K562 (cell line): ENCODE measurements at regions not wholly inside any gene's neighbourhood (a gene's known extent, or its start where the extent isn't known, plus 50 kb on each side); places are given as distances from the start of the nearest gene placed in this dataset.

Source experiments
- ATAC-seq: fragments of 200-7000 bp; cut with Tn5 transposase; 3 replicates; pipeline ENCODE4 v1.9.1; 2020; ENCODE audit warnings: moderate library complexity
- BruUV-seq: library from RNA; stranded (reverse); fragments of 400-500 nt; replicated peaks from 2 replicates; lab custom pipeline; 2021; lab: Mats Ljungman, UMichigan
- CTCF ChIA-PET: fragments of 300-600 bp; formaldehyde crosslinking; extraction: SDS; loops from one replicate; lab custom pipeline; 2021; ENCODE audit warnings: low intra/inter-chr PET ratio; lab: Yijun Ruan, JAX
- POLR2A ChIA-PET: fragments of 300-600, 350-650 bp; sonication (Branson Sonifier 250); formaldehyde crosslinking; extraction: SDS; loops from one replicate; lab custom pipeline; 2021; ENCODE audit warnings: antibody characterized with exemption, inconsistent platforms; lab: Yijun Ruan, JAX
- DNase-seq, 4 experiments: peaks; one replicate each; pipeline versions ENCODE4 v3.0.0 to v3.0.0-alpha.2; 2011 to 2018; ENCODE audit warnings: low spot score in 3 of 4, mixed read lengths in 3 of 4; ENCODE audit errors: extremely low read depth in 1 of 4
- FAIRE-seq: peaks from 2 replicates; lab custom pipeline; 2011; peaks lifted over from hg19 to GRCh38; lab: Jason Lieb, UNC
- H2AFZ ChIP-seq: 2 replicates; pipeline ENCODE4 v1.6.0; 2011; ENCODE audit warnings: low read depth, low read length, control low read depth, inconsistent platforms
- H3K27ac ChIP-seq: fragments of 200-600 bp; 3 replicates; pipeline ENCODE4 v1.8.0; 2011; ENCODE audit warnings: low read depth, mild to moderate bottlenecking, control low read depth, inconsistent platforms, low read length, moderate library complexity, mixed read lengths; ENCODE audit errors: extremely low read depth
- H3K27me3 ChIP-seq, 2 experiments: fragments of 300-600 bp in 1 of 2; 2 replicates in 1 of 2; 3 replicates in 1 of 2; pipeline versions ENCODE4 v1.6.0 to v1.8.0; 2011; ENCODE audit warnings: inconsistent platforms in 2 of 2, low read length in 2 of 2, mild to moderate bottlenecking in 1 of 2, mixed read lengths in 1 of 2, moderate library complexity in 1 of 2; ENCODE audit not compliant: control insufficient read depth in 2 of 2, insufficient read depth in 2 of 2
- H3K36me3 ChIP-seq: fragments of 300-600 bp; 3 replicates; pipeline ENCODE4 v1.8.0; 2011; ENCODE audit warnings: mild to moderate bottlenecking, low read length, inconsistent platforms; ENCODE audit not compliant: control insufficient read depth, insufficient read depth
- H3K4me1 ChIP-seq, 2 experiments: fragments of 200-600 bp in 1 of 2; replicated peaks in 1 of 2; 2 replicates in 1 of 2; 3 replicates in 1 of 2; pipeline versions ENCODE4 v1.5.1 to v1.8.0; 2011; ENCODE audit warnings: inconsistent platforms in 2 of 2, low read length in 2 of 2, mild to moderate bottlenecking in 1 of 2, mixed read lengths in 1 of 2, moderate library complexity in 1 of 2; ENCODE audit not compliant: control insufficient read depth in 2 of 2, insufficient read depth in 2 of 2
- H3K4me2 ChIP-seq: 2 replicates; pipeline ENCODE4 v1.6.1; 2011; ENCODE audit warnings: low read length, control low read depth, inconsistent platforms, mixed read lengths; ENCODE audit not compliant: insufficient read depth
- H3K4me3 ChIP-seq: fragments of 200-600 bp; sonication (generic), shearing (Covaris generic); 2 replicates; pipeline ENCODE4 v1.5.1; 2016; ENCODE audit warnings: control low read depth, inconsistent platforms
- H3K79me2 ChIP-seq: fragments of 200-600 bp; 3 replicates; pipeline ENCODE4 v1.8.0; 2011; ENCODE audit warnings: low read length, inconsistent platforms; ENCODE audit not compliant: control insufficient read depth, insufficient read depth
- H3K9ac ChIP-seq, 2 experiments: 2 replicates each; pipeline versions ENCODE4 v1.6.0 to v1.6.1; 2011; ENCODE audit warnings: low read depth in 2 of 2, low read length in 2 of 2, control low read depth in 1 of 2, inconsistent platforms in 1 of 2, mild to moderate bottlenecking in 1 of 2, mixed read lengths in 1 of 2; ENCODE audit not compliant: insufficient read depth in 1 of 2
- H3K9me1 ChIP-seq: one replicate; pipeline ENCODE4 v1.6.0; 2011; ENCODE audit warnings: inconsistent platforms, mild to moderate bottlenecking, low read length, moderate library complexity; ENCODE audit not compliant: control insufficient read depth, insufficient read depth
- H3K9me3 ChIP-seq: replicated peaks from 2 replicates; pipeline ENCODE4 v1.5.1; 2011; ENCODE audit warnings: low read depth, low read length, inconsistent platforms; ENCODE audit not compliant: control insufficient read depth, insufficient read depth
- H4K20me1 ChIP-seq: replicated peaks from 2 replicates; pipeline ENCODE4 v1.6.1; 2011; ENCODE audit warnings: low read length, inconsistent platforms, mixed read lengths; ENCODE audit not compliant: control insufficient read depth, insufficient read depth
- FOS ChIP-seq: IDR thresholded peaks from 3 replicates; pipeline ENCODE4 v1.6.1; 2011; ENCODE audit not compliant: insufficient read length; ENCODE audit errors: extremely low read depth
- FOXP4 ChIP-seq: sonication (generic); formaldehyde crosslinking; IDR thresholded peaks from 2 replicates; pipeline ENCODE4 v1.8.0; 2022; ENCODE audit warnings: mild to moderate bottlenecking, missing genetic modification reagents, borderline replicate concordance
- LARP7 ChIP-seq: fragments of 450-650 bp; IDR thresholded peaks from 2 replicates; pipeline ENCODE4 v1.6.1; 2016
- NCOA2 ChIP-seq, 2 experiments: fragments of 450-650 bp; IDR thresholded peaks; 2 replicates each; pipeline ENCODE4 v1.6.1; 2018; ENCODE audit warnings: mild to moderate bottlenecking in 2 of 2, moderate library complexity in 1 of 2; ENCODE audit not compliant: partially characterized antibody in 2 of 2
- NFE2 ChIP-seq: IDR thresholded peaks from 2 replicates; pipeline ENCODE4 v1.6.1; 2014; ENCODE audit warnings: antibody characterized with exemption, low read depth
- NFRKB ChIP-seq: fragments of 450-650 bp; IDR thresholded peaks from 2 replicates; pipeline ENCODE4 v1.6.1; 2016; ENCODE audit warnings: low read depth
- TBL1XR1 ChIP-seq, 2 experiments: IDR thresholded peaks; 2 replicates each; pipeline ENCODE4 v1.6.1; 2012; ENCODE audit warnings: improper control_type of control experiment in 2 of 2, low read length in 2 of 2, mild to moderate bottlenecking in 1 of 2
- TCF7 ChIP-seq: sonication (generic); IDR thresholded peaks from 2 replicates; pipeline ENCODE4 v1.6.1; 2016; ENCODE audit warnings: antibody characterized with exemption, borderline replicate concordance
- TCF7L2 ChIP-seq: fragments of 150-350 bp; IDR thresholded peaks from 2 replicates; pipeline ENCODE4 v1.6.1; 2016; ENCODE audit warnings: low read depth, mild to moderate bottlenecking, low read length, moderate library complexity
- TFE3 ChIP-seq: fragments of 450-650 bp; formaldehyde crosslinking; IDR thresholded peaks from 2 replicates; pipeline ENCODE4 v1.4.0; 2020; ENCODE audit warnings: mild to moderate bottlenecking, mixed read lengths
- ZFP30 ChIP-seq: fragments of 250-450 bp; sonication (Bioruptor Pico); IDR thresholded peaks from 2 replicates; pipeline ENCODE4 v1.8.0; 2022; ENCODE audit warnings: moderate library complexity, mild to moderate bottlenecking, inconsistent platforms, borderline replicate concordance
- WGBS: fragments of 100-300 bp; shearing (Covaris generic); methylation state at CpG from one replicate; pipeline ENCODE4 v1.1.6; 2016; ENCODE audit warnings: low coverage, mixed read lengths; ENCODE audit not compliant: insufficient coverage; ENCODE audit errors: missing lambda C conversion rate; 5-methylcytosine and 5-hydroxymethylcytosine counted together
- in situ Hi-C: fragments of 300-500 bp; cut with MboI; formaldehyde crosslinking; loops from 4 replicates; pipeline ENCODE4 v1.15.0; 2018; ENCODE audit warnings: inconsistent platforms, mixed read lengths
- intact Hi-C: fragments of 100-400 bp; cut with micrococcal nuclease; formaldehyde crosslinking; loops from 2 replicates; pipeline ENCODE4 v1.14.2; 2022
- TF ChIP-seq, protein P1 (sequence below): fragments of 250-450 bp; sonication (Bioruptor Pico); IDR thresholded peaks from 2 replicates; pipeline ENCODE4 v1.4.0; 2020; ENCODE audit warnings: mild to moderate bottlenecking, moderate library complexity

- Histone ChIP-seq H3K27ac (no peak overlapping the region), H3K36me3 (no peaks in the 10 kb centered on the region), H3K4me1 (no peaks in the 10 kb centered on the region), H4K20me1 (no peaks in the 10 kb centered on the region), H3K4me2 (no peak overlapping the region), H3K9ac (no peak overlapping the region), H3K9me3 (no peaks in the 10 kb centered on the region), H3K79me2 (no peaks in the 10 kb centered on the region), H3K27me3 (no peaks in the 10 kb centered on the region), H3K4me3 (no peak overlapping the region), H3K9me1 (no peaks in the 10 kb centered on the region), H2AFZ (no peak overlapping the region)
- in situ Hi-C loops (no loop called here), intact Hi-C loops (no loop called here)
- no TSS peak for BruUV-seq
- DNase-seq (no peak), FAIRE-seq (no peak), ATAC-seq (no peak)
- 0% methylated on average over 1 of the region's 1 CpG for WGBS
- ChIA-PET POLR2A (no interaction called here), CTCF (no interaction called here)
- TF ChIP-seq NFE2 (no peak), FOS (no peak), TBL1XR1 (IDR thresholded peaks at IDR 0.05; ENCODE audit: low read length in 2 of 2) (no peak)
These were observed 768.3 kb downstream of the SORCS3 start for GRCh38 chr10:105409370-105409769.

DNA sequence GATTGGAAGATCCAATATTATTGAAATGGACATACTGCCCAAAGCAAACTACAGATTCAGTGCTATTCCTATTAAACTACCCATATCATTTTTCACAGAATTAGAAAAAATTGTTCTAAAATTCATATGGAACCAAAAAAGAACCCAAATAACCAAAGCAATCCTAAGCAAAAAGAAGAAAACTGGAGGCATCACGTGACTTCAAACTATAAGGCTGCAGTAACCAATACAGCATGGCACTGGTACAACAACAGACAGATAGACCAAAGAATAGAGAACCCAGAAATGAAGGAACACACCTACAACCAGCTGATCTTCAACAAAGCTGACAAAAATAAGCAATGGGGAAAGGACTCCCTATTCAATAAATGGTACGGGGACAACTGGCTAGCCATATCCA, 765.4 kb downstream of the SORCS3 start:
- no TSS peak for BruUV-seq
- Histone ChIP-seq H3K27ac (no peak overlapping the region), H3K36me3 (no peaks in the 10 kb centered on the region), H3K9me1 (no peaks in the 10 kb centered on the region), H3K79me2 (no peaks in the 10 kb centered on the region), H3K4me2 (no peak overlapping the region), H3K27me3 (no peaks in the 10 kb centered on the region), H3K4me1 (no peaks in the 10 kb centered on the region), H3K4me3 (no peak overlapping the region), H3K9ac (no peak overlapping the region), H3K9me3 (no peaks in the 10 kb centered on the region), H4K20me1 (no peaks in the 10 kb centered on the region), H2AFZ (no peak overlapping the region)
- in situ Hi-C loops, result no loop called here
- WGBS, result 0% methylated on average over 2 of the region's 2 CpGs
- ChIA-PET CTCF (no interaction called here), POLR2A (no interaction called here)
- FAIRE-seq (no peak), DNase-seq (no peak), ATAC-seq (no peak)
- intact Hi-C loops, result no loop called here
- TF ChIP-seq, protein P1, sequence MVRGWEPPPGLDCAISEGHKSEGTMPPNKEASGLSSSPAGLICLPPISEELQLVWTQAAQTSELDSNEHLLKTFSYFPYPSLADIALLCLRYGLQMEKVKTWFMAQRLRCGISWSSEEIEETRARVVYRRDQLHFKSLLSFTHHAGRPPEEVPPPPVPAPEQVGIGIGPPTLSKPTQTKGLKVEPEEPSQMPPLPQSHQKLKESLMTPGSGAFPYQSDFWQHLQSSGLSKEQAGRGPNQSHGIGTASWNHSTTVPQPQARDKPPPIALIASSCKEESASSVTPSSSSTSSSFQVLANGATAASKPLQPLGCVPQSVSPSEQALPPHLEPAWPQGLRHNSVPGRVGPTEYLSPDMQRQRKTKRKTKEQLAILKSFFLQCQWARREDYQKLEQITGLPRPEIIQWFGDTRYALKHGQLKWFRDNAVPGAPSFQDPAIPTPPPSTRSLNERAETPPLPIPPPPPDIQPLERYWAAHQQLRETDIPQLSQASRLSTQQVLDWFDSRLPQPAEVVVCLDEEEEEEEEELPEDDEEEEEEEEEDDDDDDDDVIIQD (CRISPR knock-in tag), result no peak
- no peak for TF ChIP-seq FOXP4 (CRISPR knock-in tag)
- no peak for TF ChIP-seq TCF7
- TF ChIP-seq NCOA2 (IDR thresholded peaks at IDR 0.05; ENCODE audit: partially characterized antibody in 2 of 2), result no peak
- TF ChIP-seq ZFP30 (CRISPR knock-in tag), result no peak
- TF ChIP-seq LARP7, result no peak
- no peak for TF ChIP-seq NFRKB
- TF ChIP-seq TFE3 (CRISPR knock-in tag), result peak; percentile 74
- no peak for TF ChIP-seq TCF7L2
